HEK293 (cell line): ENCODE measurements at regions not wholly inside any gene's neighbourhood (a gene's known extent, or its start where the extent isn't known, plus 50 kb on each side); places are given as distances from the start of the nearest gene placed in this dataset.

Source experiments
- CTCF ChIA-PET: fragments of 350-600 bp; formaldehyde crosslinking; extraction: SDS; loops from one replicate; lab custom pipeline; 2021; ENCODE audit warnings: antibody characterized with exemption; lab: Yijun Ruan, JAX
- POLR2A ChIA-PET: fragments of 300-600 bp; formaldehyde crosslinking; extraction: SDS; loops from one replicate; lab custom pipeline; 2020; ENCODE audit warnings: antibody characterized with exemption, inconsistent platforms; lab: Yijun Ruan, JAX
- H3K27ac ChIP-seq: fragments of 200-500 bp; sonication (Bioruptor generic); 2 replicates; pipeline ENCODE4 v1.5.1; 2014; ENCODE audit warnings: low read depth, low read length, control low read depth, inconsistent platforms; ENCODE audit errors: extremely low read depth
- H3K36me3 ChIP-seq, 2 experiments: fragments of 200-500 bp in 1 of 2; sonication (Bioruptor generic) in 1 of 2; 1 replicate in 1 of 2; 2 replicates in 1 of 2; pipeline ENCODE4 v1.5.1; 2014 to 2017; ENCODE audit warnings: inconsistent platforms in 2 of 2, low read length in 2 of 2; ENCODE audit not compliant: control insufficient read depth in 2 of 2, insufficient read depth in 1 of 2
- H3K4me1 ChIP-seq: fragments of 200-500 bp; sonication (Bioruptor generic); 2 replicates; pipeline ENCODE4 v1.5.1; 2014; ENCODE audit warnings: mild to moderate bottlenecking, low read length, inconsistent platforms; ENCODE audit not compliant: control insufficient read depth, insufficient read depth
- H3K4me3 ChIP-seq: 2 replicates; pipeline ENCODE4 v1.5.1; 2011; ENCODE audit warnings: low read depth, mild to moderate bottlenecking, control low read depth, low read length, moderate library complexity
- H3K9me3 ChIP-seq: fragments of 200-500 bp; sonication (Bioruptor generic); 2 replicates; pipeline ENCODE4 v1.5.1; 2014; ENCODE audit warnings: low read depth, low read length, inconsistent platforms; ENCODE audit not compliant: control insufficient read depth, insufficient read depth
- ATF2 ChIP-seq: fragments of 450-650 bp; formaldehyde crosslinking; IDR thresholded peaks from 2 replicates; pipeline ENCODE4 v1.5.1; 2016; ENCODE audit warnings: missing biosample characterization, missing genetic modification characterization, low read depth
- GLI4 ChIP-seq: fragments of 450-650 bp; formaldehyde crosslinking; IDR thresholded peaks from 2 replicates; pipeline ENCODE4 v1.5.1; 2016; ENCODE audit warnings: missing biosample characterization, missing genetic modification characterization
- INSM2 ChIP-seq: fragments of 450-650 bp; formaldehyde crosslinking; IDR thresholded peaks from 2 replicates; pipeline ENCODE4 v1.5.1; 2016; ENCODE audit warnings: missing biosample characterization, missing genetic modification characterization
- KLF16 ChIP-seq: fragments of 450-650 bp; formaldehyde crosslinking; IDR thresholded peaks from 2 replicates; pipeline ENCODE4 v1.5.1; 2017; ENCODE audit warnings: missing biosample characterization, missing genetic modification characterization
- KLF9 ChIP-seq: fragments of 450-650 bp; formaldehyde crosslinking; IDR thresholded peaks from 2 replicates; pipeline ENCODE4 v1.5.1; 2016; ENCODE audit warnings: missing biosample characterization, missing genetic modification characterization, low read depth
- OVOL3 ChIP-seq: fragments of 450-650 bp; formaldehyde crosslinking; IDR thresholded peaks from 2 replicates; pipeline ENCODE4 v1.5.1; 2016; ENCODE audit warnings: missing biosample characterization, missing genetic modification characterization
- PRDM6 ChIP-seq: fragments of 450-650 bp; formaldehyde crosslinking; IDR thresholded peaks from 2 replicates; pipeline ENCODE4 v1.5.1; 2017; ENCODE audit warnings: missing biosample characterization, missing genetic modification characterization
- RBAK ChIP-seq: fragments of 450-650 bp; formaldehyde crosslinking; IDR thresholded peaks from 2 replicates; pipeline ENCODE4 v1.5.1; 2016; ENCODE audit warnings: missing biosample characterization, missing genetic modification characterization
- SP2 ChIP-seq: fragments of 450-650 bp; formaldehyde crosslinking; IDR thresholded peaks from 2 replicates; pipeline ENCODE4 v1.5.1; 2016; ENCODE audit warnings: missing biosample characterization, missing genetic modification characterization
- ZBTB21 ChIP-seq: fragments of 450-650 bp; formaldehyde crosslinking; IDR thresholded peaks from 2 replicates; pipeline ENCODE4 v1.5.1; 2017; ENCODE audit warnings: missing biosample characterization, missing genetic modification characterization
- ZBTB49 ChIP-seq: fragments of 450-650 bp; formaldehyde crosslinking; IDR thresholded peaks from 2 replicates; pipeline ENCODE4 v1.5.1; 2016; ENCODE audit warnings: missing biosample characterization, missing genetic modification characterization, low read depth
- ZFP69B ChIP-seq: fragments of 450-650 bp; formaldehyde crosslinking; IDR thresholded peaks from 2 replicates; pipeline ENCODE4 v1.5.1; 2016; ENCODE audit warnings: missing biosample characterization, missing genetic modification characterization
- ZNF112 ChIP-seq: fragments of 450-650 bp; formaldehyde crosslinking; IDR thresholded peaks from 2 replicates; pipeline ENCODE4 v1.5.0; 2017; ENCODE audit warnings: missing biosample characterization, missing genetic modification characterization
- ZNF184 ChIP-seq: fragments of 450-650 bp; IDR thresholded peaks from 2 replicates; pipeline ENCODE4 v1.5.1; 2018; ENCODE audit warnings: missing biosample characterization, mild to moderate bottlenecking, missing genetic modification characterization
- ZNF350 ChIP-seq: fragments of 450-650 bp; formaldehyde crosslinking; IDR thresholded peaks from 2 replicates; pipeline ENCODE4 v1.5.0; 2017; ENCODE audit warnings: missing biosample characterization, mild to moderate bottlenecking, missing genetic modification characterization
- ZNF37A ChIP-seq: fragments of 450-650 bp; IDR thresholded peaks from 2 replicates; pipeline ENCODE4 v1.5.1; 2018; ENCODE audit warnings: missing biosample characterization, missing genetic modification characterization
- ZNF549 ChIP-seq: fragments of 450-650 bp; IDR thresholded peaks from 2 replicates; pipeline ENCODE4 v1.5.1; 2018; ENCODE audit warnings: missing biosample characterization, missing genetic modification characterization, mild to moderate bottlenecking, inconsistent platforms, moderate library complexity
- ZNF555 ChIP-seq: fragments of 450-650 bp; formaldehyde crosslinking; conservative IDR thresholded peaks from 2 replicates; pipeline ENCODE4 v1.5.1; 2017; ENCODE audit warnings: missing biosample characterization, mild to moderate bottlenecking, missing genetic modification characterization, inconsistent platforms
- ZNF560 ChIP-seq: fragments of 450-650 bp; formaldehyde crosslinking; IDR thresholded peaks from 2 replicates; pipeline ENCODE4 v1.5.1; 2017; ENCODE audit warnings: missing biosample characterization, missing genetic modification characterization, borderline replicate concordance
- ZNF692 ChIP-seq: fragments of 450-650 bp; formaldehyde crosslinking; IDR thresholded peaks from 2 replicates; pipeline ENCODE4 v1.5.1; 2016; ENCODE audit warnings: missing biosample characterization, missing genetic modification characterization

GRCh38 chr5:26538226-26538625 lies 500.2 kb downstream of the CDH9 start:
- Histone ChIP-seq H3K36me3 (no peaks in the 10 kb centered on the region), H3K9me3 (no peaks in the 10 kb centered on the region), H3K27ac (no peak overlapping the region), H3K4me1 (no peaks in the 10 kb centered on the region), H3K4me3 (no peak overlapping the region)
- CTCF ChIA-PET: no interaction called here
- TF ChIP-seq ZNF112 (tag by site-specific recombination) (no peak), INSM2 (tag by site-specific recombination) (no peak), ZNF350 (tag by site-specific recombination) (no peak), ZBTB21 (no peak), SP2 (tag by site-specific recombination) (no peak), ZFP69B (no peak), RBAK (no peak), GLI4 (tag by site-specific recombination) (no peak), KLF9 (tag by site-specific recombination) (no peak), ZBTB49 (tag by site-specific recombination) (no peak)
- POLR2A ChIA-PET: no interaction called here

- no peaks in the 10 kb centered on the region for H3K4me1 ChIP-seq
- no peaks in the 10 kb centered on the region for H3K36me3 ChIP-seq
- no peak overlapping the region for H3K27ac ChIP-seq
- no peaks in the 10 kb centered on the region for H3K9me3 ChIP-seq
- H3K4me3 ChIP-seq: no peak overlapping the region
- ChIA-PET CTCF (interaction anchor here (0.7 kb wide), 1 partner anchor 155 kb away, joined by 3 read pairs; no protein-coding TSS in a partner anchor), POLR2A (no interaction called here)
- no peak for TF ChIP-seq PRDM6
- TF ChIP-seq ATF2 (tag by site-specific recombination): no peak
- no peak for TF ChIP-seq ZNF549 (tag by site-specific recombination)
- TF ChIP-seq ZNF692 (tag by site-specific recombination): no peak
- no peak for TF ChIP-seq ZNF560 (tag by site-specific recombination)
- no peak for TF ChIP-seq KLF16
- TF ChIP-seq ZNF184 (tag by site-specific recombination): no peak
- no peak for TF ChIP-seq OVOL3
- no peak for TF ChIP-seq ZNF37A (tag by site-specific recombination)
- TF ChIP-seq ZNF555 (tag by site-specific recombination): no peak
Measured at GRCh38 chr5:26535215-26535614, 503.2 kb downstream of the CDH9 start.
